Neural cell (in vitro differentiated cells): ENCODE measurements at regions not wholly inside any gene's neighbourhood (a gene's known extent, or its start where the extent isn't known, plus 50 kb on each side); places are given as distances from the start of the nearest gene placed in this dataset.

Source experiments
- CTCF ChIP-seq: fragments of 450-650 bp; IDR thresholded peaks from 2 replicates; pipeline ENCODE4 v1.5.1; 2014; ENCODE audit warnings: antibody characterized with exemption, mild to moderate bottlenecking, moderate library complexity; ENCODE audit not compliant: poor library complexity, severe bottlenecking
- EP300 ChIP-seq: fragments of 450-650 bp; conservative IDR thresholded peaks from 2 replicates; pipeline ENCODE4 v1.6.1; 2014; ENCODE audit warnings: antibody characterized with exemption, mild to moderate bottlenecking, moderate library complexity; ENCODE audit not compliant: poor library complexity, severe bottlenecking
- EZH2 ChIP-seq: fragments of 200-600, 300-800 bp; shearing (Covaris generic), sonication (generic); IDR thresholded peaks from 2 replicates; pipeline ENCODE4 v1.6.1; 2014; ENCODE audit warnings: antibody characterized with exemption, low read length, borderline replicate concordance, mild to moderate bottlenecking; ENCODE audit not compliant: insufficient read depth, poor library complexity, severe bottlenecking
- MXI1 ChIP-seq: fragments of 450-650 bp; conservative IDR thresholded peaks from 2 replicates; pipeline ENCODE4 v1.6.1; 2014; ENCODE audit warnings: antibody characterized with exemption, mild to moderate bottlenecking; ENCODE audit not compliant: poor library complexity, severe bottlenecking
- POLR2AphosphoS5 ChIP-seq: IDR thresholded peaks from 2 replicates; pipeline ENCODE4 v1.6.1; 2012
- RAD21 ChIP-seq: fragments of 450-650 bp; conservative IDR thresholded peaks from 2 replicates; pipeline ENCODE4 v1.6.1; 2014; ENCODE audit warnings: antibody characterized with exemption, mild to moderate bottlenecking, moderate library complexity
- REST ChIP-seq: IDR thresholded peaks from 2 replicates; pipeline ENCODE4 v1.6.1; 2012; ENCODE audit warnings: borderline replicate concordance
- SMC3 ChIP-seq: fragments of 450-650 bp; conservative IDR thresholded peaks from 2 replicates; pipeline ENCODE4 v1.6.1; 2014; ENCODE audit warnings: antibody characterized with exemption, mild to moderate bottlenecking, moderate library complexity; ENCODE audit not compliant: poor library complexity
- TAF1 ChIP-seq: IDR thresholded peaks from 2 replicates; pipeline ENCODE4 v1.6.1; 2012; ENCODE audit warnings: low read depth

GRCh38 chr11:16555956-16556355 is 182.5 kb upstream of the C11orf58 start:
- TF ChIP-seq REST (no peak), EZH2 (no peak), CTCF (no peak), EP300 (no peak), POLR2AphosphoS5 (no peak), RAD21 (no peak), SMC3 (no peak), TAF1 (no peak), MXI1 (no peak)
